ENCODE measurements at regions not wholly inside any gene's neighbourhood (a gene's known extent, or its start where the extent isn't known, plus 50 kb on each side); places are given as distances from the start of the nearest gene placed in this dataset.
A peak's percentile ranks its signal among the peaks of the same experiment; 100 is the strongest.

GRCh38 chr12:92362126-92362525 lies 216.5 kb upstream of the BTG1 start:
- no peak for DNase-seq (ENCODE audit: low spot score)

- DNase-seq (ENCODE audit: low spot score) = no peak
Measured at GRCh38 chr12:92360543-92360942, 214.9 kb upstream of the BTG1 start.

GRCh38 chr12:92359581-92360209 lies 214.0 kb upstream of the BTG1 start:
- DNase-seq (ENCODE audit: low spot score) = no peak

- no peak for DNase-seq (ENCODE audit: low spot score)
Measured at GRCh38 chr12:92357584-92358261, 212.1 kb upstream of the BTG1 start.

GRCh38 chr12:92356425-92356824 lies 210.8 kb upstream of the BTG1 start:
- DNase-seq (ENCODE audit: low spot score) = no peak

- DNase-seq (ENCODE audit: low spot score) = no peak
Measured at GRCh38 chr12:92349635-92350034, 204.0 kb upstream of the BTG1 start.

- DNase-seq (ENCODE audit: low spot score) = no peak
Measured at GRCh38 chr12:92342574-92342973, 196.9 kb upstream of the BTG1 start.

GRCh38 chr12:92341065-92341668 lies 195.5 kb upstream of the BTG1 start:
- peak; percentile 65 for DNase-seq (ENCODE audit: low spot score)

- no peak for DNase-seq (ENCODE audit: low spot score)
Measured at GRCh38 chr12:92340441-92341064, 194.9 kb upstream of the BTG1 start.

GRCh38 chr12:92340003-92340402 lies 194.4 kb upstream of the BTG1 start:
- no peak for DNase-seq (ENCODE audit: low spot score)

- no peak for DNase-seq (ENCODE audit: low spot score)
Measured at GRCh38 chr12:92339198-92339821, 193.7 kb upstream of the BTG1 start.

GRCh38 chr12:92338671-92339070 lies 193.0 kb upstream of the BTG1 start:
- no peak for DNase-seq (ENCODE audit: low spot score)

- no peak for DNase-seq (ENCODE audit: low spot score)
Measured at GRCh38 chr12:92338102-92338501, 192.5 kb upstream of the BTG1 start.

- DNase-seq (ENCODE audit: low spot score) = no peak
Measured at GRCh38 chr12:92337128-92337527, 191.5 kb upstream of the BTG1 start.

GRCh38 chr12:92336641-92337040 lies 191.0 kb upstream of the BTG1 start:
- DNase-seq (ENCODE audit: low spot score) = no peak

- DNase-seq (ENCODE audit: low spot score) = no peak
Measured at GRCh38 chr12:92335831-92336230, 190.2 kb upstream of the BTG1 start.

GRCh38 chr12:92334552-92334951 lies 188.9 kb upstream of the BTG1 start:
- no peak for DNase-seq (ENCODE audit: low spot score)

- no peak for DNase-seq (ENCODE audit: low spot score)
Measured at GRCh38 chr12:92332552-92332951, 186.9 kb upstream of the BTG1 start.

- no peak for DNase-seq (ENCODE audit: low spot score)
Measured at GRCh38 chr12:92331383-92331782, 185.7 kb upstream of the BTG1 start.

- no peak for DNase-seq (ENCODE audit: low spot score)
Measured at GRCh38 chr12:92330654-92331053, 185.0 kb upstream of the BTG1 start.

GRCh38 chr12:92326877-92327276 lies 181.2 kb upstream of the BTG1 start:
- DNase-seq (ENCODE audit: low spot score) = no peak

- no peak for DNase-seq (ENCODE audit: low spot score)
Measured at GRCh38 chr12:92324849-92325500, 179.3 kb upstream of the BTG1 start.

All from SK-N-DZ (cell line).